ENCODE measurements at regions not wholly inside any gene's neighbourhood (a gene's known extent, or its start where the extent isn't known, plus 50 kb on each side); places are given as distances from the start of the nearest gene placed in this dataset.

DNA sequence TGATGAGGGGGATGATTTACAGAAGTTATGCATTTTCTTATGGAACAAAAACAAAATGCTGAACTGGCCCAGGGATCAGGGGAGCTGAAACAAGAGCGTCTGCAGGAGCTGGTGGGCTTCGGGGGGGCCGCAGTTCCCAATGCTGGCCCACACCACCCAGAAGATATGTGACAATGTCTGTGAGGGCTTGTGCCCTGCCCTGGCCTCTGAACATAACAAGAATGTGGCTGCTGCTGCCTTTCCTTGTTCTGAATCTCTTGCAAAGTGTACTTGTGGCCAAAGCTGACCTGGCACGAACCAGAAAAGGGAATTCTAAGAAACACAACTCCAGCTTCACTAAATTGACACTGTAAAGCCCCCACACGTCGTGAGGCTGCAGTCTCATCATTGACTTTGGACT, 66.7 kb downstream of the SEC61B start:
- TF ChIP-seq CTCF (IDR thresholded peaks at IDR 0.05; ENCODE audit: borderline replicate concordance, extremely low read depth, insufficient read depth): no peak
- no peaks in the 10 kb centered on the region for H3K36me3 ChIP-seq (ENCODE audit: control insufficient read depth in 2 of 3, insufficient read depth in 3 of 3, low read length in 3 of 3)
- no peaks in the 10 kb centered on the region for H3K27me3 ChIP-seq (ENCODE audit: control insufficient read depth, insufficient read depth, low read length)
- H3K4me1 ChIP-seq (ENCODE audit: control insufficient read depth in 2 of 3, insufficient read depth in 2 of 3, low read depth in 1 of 3, low read length in 3 of 3): no peaks in the 10 kb centered on the region
- DNase-seq: no peak
- no peak for FAIRE-seq
- H3K9ac ChIP-seq (ENCODE audit: low read length in 3 of 3): no peak overlapping the region
- no peaks in the 10 kb centered on the region for H3K9me3 ChIP-seq (ENCODE audit: control insufficient read depth in 2 of 3, insufficient read depth in 1 of 3, low read length in 3 of 3)
- no peak overlapping the region for H3K27ac ChIP-seq (ENCODE audit: low read depth in 2 of 2, low read length in 2 of 2)
- no peak overlapping the region for H3K4me3 ChIP-seq (ENCODE audit: low read length in 3 of 3)
- intact Hi-C loops (cut with DNase I): no loop called here

- Histone ChIP-seq H3K27me3 (ENCODE audit: control insufficient read depth, insufficient read depth, low read length) (no peaks in the 10 kb centered on the region), H3K4me3 (ENCODE audit: low read length in 3 of 3) (no peak overlapping the region), H3K27ac (ENCODE audit: low read depth in 2 of 2, low read length in 2 of 2) (no peak overlapping the region), H3K9ac (ENCODE audit: low read length in 3 of 3) (no peak overlapping the region), H3K9me3 (ENCODE audit: control insufficient read depth in 2 of 3, insufficient read depth in 1 of 3, low read length in 3 of 3) (no peaks in the 10 kb centered on the region), H3K36me3 (ENCODE audit: control insufficient read depth in 2 of 3, insufficient read depth in 3 of 3, low read length in 3 of 3) (no peaks in the 10 kb centered on the region), H3K4me1 (ENCODE audit: control insufficient read depth in 2 of 3, insufficient read depth in 2 of 3, low read depth in 1 of 3, low read length in 3 of 3) (no peaks in the 10 kb centered on the region)
- FAIRE-seq: no peak
- intact Hi-C loops (cut with DNase I): no loop called here
- no peak for TF ChIP-seq CTCF (IDR thresholded peaks at IDR 0.05; ENCODE audit: borderline replicate concordance, extremely low read depth, insufficient read depth)
- DNase-seq: no peak
These were observed 72.9 kb downstream of the SEC61B start for GRCh38 chr9:99294850-99295461.

GRCh38 chr9:99296291-99296951, 74.3 kb downstream of the SEC61B start:
- Histone ChIP-seq H3K4me3 (ENCODE audit: low read length in 3 of 3) (peak overlapping the region; percentile 23 to 30 (median 27)), H3K27ac (ENCODE audit: low read depth in 2 of 2, low read length in 2 of 2) (no peak overlapping the region), H3K9me3 (ENCODE audit: control insufficient read depth in 2 of 3, insufficient read depth in 1 of 3, low read length in 3 of 3) (no peaks in the 10 kb centered on the region), H3K27me3 (ENCODE audit: control insufficient read depth, insufficient read depth, low read length) (no peaks in the 10 kb centered on the region), H3K9ac (ENCODE audit: low read length in 3 of 3) (peak overlapping the region in 1 of 3 donors; percentile 8), H3K4me1 (ENCODE audit: control insufficient read depth in 2 of 3, insufficient read depth in 2 of 3, low read depth in 1 of 3, low read length in 3 of 3) (no peaks in the 10 kb centered on the region), H3K36me3 (ENCODE audit: control insufficient read depth in 2 of 3, insufficient read depth in 3 of 3, low read length in 3 of 3) (no peaks in the 10 kb centered on the region)
- TF ChIP-seq CTCF (IDR thresholded peaks at IDR 0.05; ENCODE audit: borderline replicate concordance, extremely low read depth, insufficient read depth): no peak
- no peak for FAIRE-seq
- DNase-seq: peak; percentile 49 to 82 (median 67)
- intact Hi-C loops (cut with DNase I): no loop called here

Data from kidney (tissue), 13 donors.